ENCODE measurements at regions not wholly inside any gene's neighbourhood (a gene's known extent, or its start where the extent isn't known, plus 50 kb on each side); places are given as distances from the start of the nearest gene placed in this dataset.

GRCh38 chr2:107255744-107256143, 369.8 kb upstream of the ST6GAL2 start:
- no peak for TF ChIP-seq POLR2A (IDR thresholded peaks at IDR 0.05)
- TF ChIP-seq, protein P1, sequence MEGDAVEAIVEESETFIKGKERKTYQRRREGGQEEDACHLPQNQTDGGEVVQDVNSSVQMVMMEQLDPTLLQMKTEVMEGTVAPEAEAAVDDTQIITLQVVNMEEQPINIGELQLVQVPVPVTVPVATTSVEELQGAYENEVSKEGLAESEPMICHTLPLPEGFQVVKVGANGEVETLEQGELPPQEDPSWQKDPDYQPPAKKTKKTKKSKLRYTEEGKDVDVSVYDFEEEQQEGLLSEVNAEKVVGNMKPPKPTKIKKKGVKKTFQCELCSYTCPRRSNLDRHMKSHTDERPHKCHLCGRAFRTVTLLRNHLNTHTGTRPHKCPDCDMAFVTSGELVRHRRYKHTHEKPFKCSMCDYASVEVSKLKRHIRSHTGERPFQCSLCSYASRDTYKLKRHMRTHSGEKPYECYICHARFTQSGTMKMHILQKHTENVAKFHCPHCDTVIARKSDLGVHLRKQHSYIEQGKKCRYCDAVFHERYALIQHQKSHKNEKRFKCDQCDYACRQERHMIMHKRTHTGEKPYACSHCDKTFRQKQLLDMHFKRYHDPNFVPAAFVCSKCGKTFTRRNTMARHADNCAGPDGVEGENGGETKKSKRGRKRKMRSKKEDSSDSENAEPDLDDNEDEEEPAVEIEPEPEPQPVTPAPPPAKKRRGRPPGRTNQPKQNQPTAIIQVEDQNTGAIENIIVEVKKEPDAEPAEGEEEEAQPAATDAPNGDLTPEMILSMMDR (IDR thresholded peaks at IDR 0.05), result no peak

Measured in uterus (tissue), 2 donors.